ENCODE measurements at regions not wholly inside any gene's neighbourhood (a gene's known extent, or its start where the extent isn't known, plus 50 kb on each side); places are given as distances from the start of the nearest gene placed in this dataset.
"Not testable (repeated sequence)": the region's sequence is repeated elsewhere in the genome, so short reads cannot be mapped to it uniquely, and the experiment has no call there.

DNA sequence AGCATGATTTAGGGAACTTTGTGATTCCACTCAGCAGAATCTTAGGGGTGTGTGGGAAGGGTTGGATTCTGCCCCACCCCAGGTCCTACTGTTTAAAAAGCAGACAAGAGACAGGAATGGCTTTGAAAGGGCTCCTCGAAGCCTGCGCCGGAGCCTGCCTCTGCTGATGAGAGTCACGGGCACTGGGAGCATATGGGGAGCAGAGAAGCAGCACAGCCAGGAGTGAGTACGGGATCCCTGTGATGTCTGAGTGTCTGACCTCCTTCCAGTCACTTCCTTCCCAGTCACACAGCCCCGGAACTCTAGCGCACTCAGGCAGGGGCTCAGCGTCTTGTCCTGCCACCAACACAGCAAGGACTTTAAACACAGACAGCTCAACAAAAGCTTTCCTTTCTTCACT lies 514.9 kb upstream of the DPP6 start:
- DNase-seq (ENCODE audit: low read depth): no peak
- H3K4me3 ChIP-seq (ENCODE audit: low read length): no peak overlapping the region
- TF ChIP-seq, protein P1, sequence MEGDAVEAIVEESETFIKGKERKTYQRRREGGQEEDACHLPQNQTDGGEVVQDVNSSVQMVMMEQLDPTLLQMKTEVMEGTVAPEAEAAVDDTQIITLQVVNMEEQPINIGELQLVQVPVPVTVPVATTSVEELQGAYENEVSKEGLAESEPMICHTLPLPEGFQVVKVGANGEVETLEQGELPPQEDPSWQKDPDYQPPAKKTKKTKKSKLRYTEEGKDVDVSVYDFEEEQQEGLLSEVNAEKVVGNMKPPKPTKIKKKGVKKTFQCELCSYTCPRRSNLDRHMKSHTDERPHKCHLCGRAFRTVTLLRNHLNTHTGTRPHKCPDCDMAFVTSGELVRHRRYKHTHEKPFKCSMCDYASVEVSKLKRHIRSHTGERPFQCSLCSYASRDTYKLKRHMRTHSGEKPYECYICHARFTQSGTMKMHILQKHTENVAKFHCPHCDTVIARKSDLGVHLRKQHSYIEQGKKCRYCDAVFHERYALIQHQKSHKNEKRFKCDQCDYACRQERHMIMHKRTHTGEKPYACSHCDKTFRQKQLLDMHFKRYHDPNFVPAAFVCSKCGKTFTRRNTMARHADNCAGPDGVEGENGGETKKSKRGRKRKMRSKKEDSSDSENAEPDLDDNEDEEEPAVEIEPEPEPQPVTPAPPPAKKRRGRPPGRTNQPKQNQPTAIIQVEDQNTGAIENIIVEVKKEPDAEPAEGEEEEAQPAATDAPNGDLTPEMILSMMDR (IDR thresholded peaks at IDR 0.05; ENCODE audit: insufficient read depth, low read depth, low read length, missing control alignments): no peak

DNA sequence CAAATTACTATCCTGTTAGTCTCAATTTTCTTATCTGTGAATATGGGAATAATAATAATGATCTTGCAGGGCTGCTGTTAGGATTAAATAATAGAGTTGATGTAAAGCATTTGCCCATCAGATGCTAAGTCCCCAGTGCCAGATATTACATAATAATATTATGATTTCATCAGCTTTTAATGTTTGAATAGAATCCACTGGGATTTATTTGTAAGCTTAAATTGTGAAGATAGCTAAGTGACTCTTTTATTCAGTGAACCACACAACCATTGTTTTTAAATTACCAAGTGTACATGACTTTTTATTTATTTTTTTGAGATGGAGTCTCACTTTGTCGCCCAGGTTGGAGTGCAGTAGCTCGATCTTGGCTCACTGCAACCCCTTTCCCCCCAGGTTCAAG lies 510.3 kb upstream of the DPP6 start:
- TF ChIP-seq, protein P1 (IDR thresholded peaks at IDR 0.05; ENCODE audit: insufficient read depth, low read depth, low read length, missing control alignments): no peak
- no peak overlapping the region for H3K4me3 ChIP-seq (ENCODE audit: low read length)
- no peak for DNase-seq (ENCODE audit: low read depth)

DNA sequence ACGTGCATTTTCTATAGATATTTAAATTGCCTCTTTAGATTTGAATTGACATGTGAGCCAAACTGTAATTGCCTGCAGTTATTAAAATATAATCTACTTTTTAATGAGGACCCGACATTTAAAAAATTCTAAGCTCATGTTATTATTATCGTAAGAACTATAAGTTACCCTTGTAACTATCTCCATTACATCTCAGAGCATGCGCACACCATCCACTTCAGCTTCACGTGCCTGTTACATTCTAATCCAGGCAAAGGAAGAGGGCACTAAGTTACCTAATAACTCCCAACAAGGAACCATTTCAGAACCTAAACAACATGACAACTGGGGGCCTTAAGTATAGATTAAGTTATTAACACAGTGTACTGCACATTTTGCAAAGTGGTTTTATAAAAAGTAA lies 509.0 kb upstream of the DPP6 start:
- TF ChIP-seq, protein P1 (IDR thresholded peaks at IDR 0.05; ENCODE audit: insufficient read depth, low read depth, low read length, missing control alignments): no peak
- H3K4me3 ChIP-seq (ENCODE audit: low read length): no peak overlapping the region
- no peak for DNase-seq (ENCODE audit: low read depth)

DNA sequence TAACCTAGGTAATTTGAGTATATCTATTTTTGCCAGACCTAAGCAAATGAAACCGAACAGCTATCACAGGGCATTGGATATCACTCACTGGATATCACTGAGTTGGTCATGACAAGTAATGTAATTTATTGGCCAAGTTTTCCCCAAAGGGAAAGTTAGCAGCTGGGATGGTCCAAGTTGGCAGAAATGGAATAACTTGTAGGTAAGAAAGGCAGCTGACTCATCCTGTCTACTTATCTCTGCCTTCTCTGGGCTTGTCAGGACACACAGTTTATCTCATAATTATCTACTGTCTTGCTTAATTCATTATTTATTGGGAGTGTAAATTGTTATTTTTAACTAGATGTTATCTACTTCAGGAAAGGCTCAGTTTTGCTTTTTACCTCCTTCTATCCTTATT lies 502.0 kb upstream of the DPP6 start:
- no peak overlapping the region for H3K4me3 ChIP-seq (ENCODE audit: low read length)
- TF ChIP-seq, protein P1 (IDR thresholded peaks at IDR 0.05; ENCODE audit: insufficient read depth, low read depth, low read length, missing control alignments): no peak
- no peak for DNase-seq (ENCODE audit: low read depth)

DNA sequence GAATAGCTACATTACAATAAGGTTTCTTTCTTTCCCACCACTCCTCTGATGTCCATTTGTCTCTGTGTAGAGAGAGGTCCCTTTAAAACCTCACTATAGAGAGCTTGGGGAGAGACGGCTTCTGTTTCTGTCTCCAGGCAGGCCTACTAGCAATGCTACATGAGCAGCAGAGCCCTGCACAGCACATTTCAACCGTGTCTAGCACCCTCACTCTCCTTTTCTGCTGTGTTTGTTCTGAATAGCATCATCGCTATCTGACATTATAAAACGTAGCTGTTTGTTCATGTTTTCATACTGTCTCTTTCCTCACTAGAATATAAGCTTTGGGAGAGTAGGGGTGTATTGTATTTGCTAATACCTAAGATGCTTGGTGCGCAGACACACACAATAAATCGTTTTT lies 487.8 kb upstream of the DPP6 start:
- TF ChIP-seq, protein P1 (IDR thresholded peaks at IDR 0.05; ENCODE audit: insufficient read depth, low read depth, low read length, missing control alignments): no peak
- H3K4me3 ChIP-seq (ENCODE audit: low read length): no peak overlapping the region
- DNase-seq (ENCODE audit: low read depth): no peak

DNA sequence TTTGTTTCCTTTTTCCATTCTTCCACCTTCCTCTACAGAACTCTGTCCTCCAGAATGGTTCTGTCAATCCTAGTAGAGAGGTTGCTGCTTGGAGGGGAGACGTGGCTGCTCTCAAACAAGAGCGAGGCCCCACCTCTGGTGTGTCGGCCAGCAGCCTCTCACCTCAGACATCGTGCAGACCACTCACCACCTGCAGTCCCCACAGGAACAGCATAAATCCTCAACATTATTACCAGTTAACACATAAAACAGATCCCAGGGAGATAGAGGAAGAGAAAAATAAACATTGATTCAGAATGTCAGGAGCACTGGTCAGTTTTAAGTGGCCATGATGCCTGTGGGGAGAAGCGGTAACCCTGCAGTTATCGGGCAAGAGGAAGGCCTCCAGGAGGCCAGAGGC lies 485.9 kb upstream of the DPP6 start:
- TF ChIP-seq, protein P1 (IDR thresholded peaks at IDR 0.05; ENCODE audit: insufficient read depth, low read depth, low read length, missing control alignments): no peak
- DNase-seq (ENCODE audit: low read depth): no peak
- H3K4me3 ChIP-seq (ENCODE audit: low read length): no peak overlapping the region

DNA sequence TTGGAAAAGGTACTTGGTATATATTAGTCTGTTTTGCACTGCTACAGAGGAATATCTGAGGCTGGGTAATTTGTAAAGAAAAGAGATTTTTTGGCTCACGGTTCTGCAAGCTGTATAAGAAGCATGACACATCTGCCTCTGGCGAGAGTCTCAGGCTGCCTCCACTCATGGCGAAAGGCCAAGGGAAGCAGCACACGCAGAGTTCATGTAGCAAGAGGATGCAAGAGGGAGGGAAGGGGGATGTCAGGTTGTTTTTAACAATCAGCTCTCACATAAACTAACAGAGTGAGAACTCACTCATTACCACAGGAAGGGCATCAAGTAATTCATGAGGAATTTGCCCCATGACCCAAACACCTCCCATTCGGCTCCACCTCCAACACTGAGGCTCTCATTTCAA lies 484.8 kb upstream of the DPP6 start:
- no peak overlapping the region for H3K4me3 ChIP-seq (ENCODE audit: low read length)
- TF ChIP-seq, protein P1 (IDR thresholded peaks at IDR 0.05; ENCODE audit: insufficient read depth, low read depth, low read length, missing control alignments): no peak
- no peak for DNase-seq (ENCODE audit: low read depth)

DNA sequence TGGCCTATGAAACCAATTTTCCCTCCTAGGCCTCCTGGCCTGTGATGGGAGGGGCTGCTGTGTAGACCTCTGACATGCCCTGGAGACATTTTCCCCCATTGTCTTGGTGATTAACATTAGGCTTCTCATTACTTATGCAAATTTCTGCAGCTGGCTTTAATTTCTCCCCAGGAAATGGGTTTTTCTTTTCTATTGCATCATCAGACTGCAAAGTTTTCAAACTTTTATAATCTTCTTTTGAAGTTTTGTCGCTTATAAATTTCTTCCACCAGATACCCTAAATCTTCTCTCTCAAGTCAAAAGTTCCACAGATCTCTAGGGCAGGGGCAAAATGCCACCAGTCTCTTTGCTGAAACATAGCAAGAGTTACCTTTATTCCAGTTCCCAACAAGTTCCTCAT lies 482.7 kb upstream of the DPP6 start:
- not testable (repeated sequence) for H3K4me3 ChIP-seq (ENCODE audit: low read length); DNase-seq (ENCODE audit: low read depth)

Measured in epithelial cell of esophagus (primary cell).